Epithelial cell of proximal tubule (primary cell): ENCODE measurements at regions not wholly inside any gene's neighbourhood (a gene's known extent, or its start where the extent isn't known, plus 50 kb on each side); places are given as distances from the start of the nearest gene placed in this dataset.

ENCODE experiments used
- DNase-seq: peaks from one replicate; pipeline ENCODE4 v3.0.0-alpha.2; 2011; ENCODE audit warnings: low read depth
- H3K4me3 ChIP-seq: 2 replicates; pipeline ENCODE4 v1.5.1; 2011; ENCODE audit warnings: low read depth, mild to moderate bottlenecking, low read length
- CTCF ChIP-seq: conservative IDR thresholded peaks from 2 replicates; pipeline ENCODE4 v1.5.1; 2012; ENCODE audit warnings: low read depth, mild to moderate bottlenecking, low read length

GRCh38 chr6:105932440-105932839, 153.7 kb upstream of the PRDM1 start:
- no peak for DNase-seq
- TF ChIP-seq CTCF: no peak
- no peak overlapping the region for H3K4me3 ChIP-seq

- no peak for TF ChIP-seq CTCF
- H3K4me3 ChIP-seq: no peak overlapping the region
- no peak for DNase-seq
Measured at GRCh38 chr6:105929626-105930025, 156.5 kb upstream of the PRDM1 start.

GRCh38 chr6:105926318-105926717, 159.8 kb upstream of the PRDM1 start:
- DNase-seq: no peak
- no peak overlapping the region for H3K4me3 ChIP-seq
- TF ChIP-seq CTCF: no peak

GRCh38 chr6:105925706-105926105, 160.4 kb upstream of the PRDM1 start:
- H3K4me3 ChIP-seq: no peak overlapping the region
- no peak for DNase-seq
- no peak for TF ChIP-seq CTCF

- H3K4me3 ChIP-seq: no peak overlapping the region
- TF ChIP-seq CTCF: no peak
- DNase-seq: no peak
Measured at GRCh38 chr6:105921781-105922180, 164.4 kb upstream of the PRDM1 start.

GRCh38 chr6:105920071-105920470, 166.1 kb upstream of the PRDM1 start:
- DNase-seq: no peak
- H3K4me3 ChIP-seq: no peak overlapping the region
- no peak for TF ChIP-seq CTCF

GRCh38 chr6:105917038-105917695, 169.0 kb upstream of the PRDM1 start:
- H3K4me3 ChIP-seq: no peak overlapping the region
- TF ChIP-seq CTCF: no peak

More at GRCh38 chr6:105917038-105917695, 169.0 kb upstream of the PRDM1 start:
- no peak for DNase-seq
